GM23338 (cell line): ENCODE measurements at regions not wholly inside any gene's neighbourhood (a gene's known extent, or its start where the extent isn't known, plus 50 kb on each side); places are given as distances from the start of the nearest gene placed in this dataset.

Source experiments
- CREB1 ChIP-seq: fragments of 250-450 bp; sonication (Bioruptor Pico); IDR thresholded peaks from 2 replicates; pipeline ENCODE4 v1.5.0; 2020; ENCODE audit warnings: low read depth, mild to moderate bottlenecking, moderate library complexity
- CTCF ChIP-seq, 2 experiments: fragments of 200-600 bp in 1 of 2; sonication (generic) in 1 of 2; conservative IDR thresholded peaks; 2 replicates each; pipeline versions ENCODE4 v1.5.1 to v1.6.1; 2016 to 2017; ENCODE audit warnings: antibody characterized with exemption in 2 of 2, low read depth in 2 of 2, mild to moderate bottlenecking in 2 of 2, moderate library complexity in 1 of 2
- ETS1 ChIP-seq: IDR thresholded peaks from 2 replicates; pipeline ENCODE4 v1.6.1; 2016; ENCODE audit warnings: antibody characterized with exemption
- EZH2 ChIP-seq: fragments of 200-600 bp; sonication (generic); IDR thresholded peaks from one replicate; pipeline ENCODE4 v1.8.0; 2017; ENCODE audit warnings: antibody characterized with exemption, mild to moderate bottlenecking, low read depth; ENCODE audit not compliant: unreplicated experiment
- EZH2phosphoT487 ChIP-seq: fragments of 200-600 bp; sonication (generic); IDR thresholded peaks from one replicate; pipeline ENCODE4 v1.8.1; 2018; ENCODE audit warnings: antibody characterized with exemption; ENCODE audit not compliant: unreplicated experiment
- JUNB ChIP-seq: IDR thresholded peaks from one replicate; pipeline ENCODE4 v1.6.1; 2016; ENCODE audit warnings: antibody characterized with exemption; ENCODE audit not compliant: unreplicated experiment
- NANOG ChIP-seq: IDR thresholded peaks from 2 replicates; pipeline ENCODE4 v1.6.1; 2016; ENCODE audit warnings: antibody characterized with exemption, borderline replicate concordance
- POLR2AphosphoS5 ChIP-seq: IDR thresholded peaks from 2 replicates; pipeline ENCODE4 v1.6.1; 2016; ENCODE audit warnings: antibody characterized with exemption, low read depth
- REST ChIP-seq: IDR thresholded peaks from one replicate; pipeline ENCODE4 v1.6.1; 2018; ENCODE audit warnings: antibody characterized with exemption; ENCODE audit not compliant: unreplicated experiment
- ZNF331 ChIP-seq: fragments of 250-450 bp; sonication (Bioruptor Pico); IDR thresholded peaks from 2 replicates; pipeline ENCODE4 v1.5.0; 2020; ENCODE audit warnings: low read depth, mild to moderate bottlenecking, moderate library complexity
- ZNF462 ChIP-seq: fragments of 250-450 bp; sonication (Bioruptor Pico); IDR thresholded peaks from 2 replicates; pipeline ENCODE4 v1.5.0; 2020; ENCODE audit warnings: mild to moderate bottlenecking, moderate library complexity

GRCh38 chr10:20630092-20630643, 266.9 kb downstream of the NEBL start:
- no peak for TF ChIP-seq POLR2AphosphoS5
- TF ChIP-seq CTCF (conservative IDR thresholded peaks at IDR 0.05; ENCODE audit: low read depth in 2 of 2) = no peak
- no peak for TF ChIP-seq EZH2
- TF ChIP-seq REST = no peak
- TF ChIP-seq ETS1 = no peak
- TF ChIP-seq EZH2phosphoT487 = no peak
- no peak for TF ChIP-seq NANOG
- TF ChIP-seq ZNF331 (CRISPR knock-in tag) = no peak
- no peak for TF ChIP-seq ZNF462 (CRISPR knock-in tag)
- TF ChIP-seq JUNB = no peak
- TF ChIP-seq CREB1 = no peak
